Vagina (tissue), 2 donors: ENCODE measurements at regions not wholly inside any gene's neighbourhood (a gene's known extent, or its start where the extent isn't known, plus 50 kb on each side); places are given as distances from the start of the nearest gene placed in this dataset.

ENCODE experiments used
- CTCF ChIP-seq, 3 experiments: fragments of 450-650 bp in 2 of 3; fragments of 200-600 bp in 1 of 3; sonication (generic) in 1 of 3; IDR thresholded peaks; one replicate each; pipeline ENCODE4 v1.5.1; 2017 to 2019; ENCODE audit warnings: antibody characterized with exemption in 3 of 3, mild to moderate bottlenecking in 2 of 3, moderate library complexity in 2 of 3
- POLR2A ChIP-seq, 2 donors: fragments of 450-650 bp; IDR thresholded peaks; one replicate each; pipeline ENCODE4 v1.6.1; 2017; ENCODE audit warnings: antibody characterized with exemption in 2 of 2, mild to moderate bottlenecking in 2 of 2, moderate library complexity in 2 of 2
- POLR2AphosphoS5 ChIP-seq, 2 donors: sonication (generic); formaldehyde crosslinking; IDR thresholded peaks; one replicate each; pipeline ENCODE4 v1.9.0; 2017; ENCODE audit warnings: antibody characterized with exemption in 2 of 2, mild to moderate bottlenecking in 2 of 2, low read depth in 1 of 2; ENCODE audit not compliant: insufficient read depth in 1 of 2

- TF ChIP-seq POLR2A (IDR thresholded peaks at IDR 0.05) (no peak), CTCF (IDR thresholded peaks at IDR 0.05) (no peak), POLR2AphosphoS5 (IDR thresholded peaks at IDR 0.05; ENCODE audit: insufficient read depth in 1 of 2, low read depth in 1 of 2) (no peak)
Measured at GRCh38 chr5:99239826-99240360, 311.1 kb upstream of the CHD1 start.
